ENCODE measurements at regions not wholly inside any gene's neighbourhood (a gene's known extent, or its start where the extent isn't known, plus 50 kb on each side); places are given as distances from the start of the nearest gene placed in this dataset. TPM values are rescaled to one million over a fixed set of nuclear protein-coding genes. Genes with fewer than 3 reads are reported as not detected.

DNA sequence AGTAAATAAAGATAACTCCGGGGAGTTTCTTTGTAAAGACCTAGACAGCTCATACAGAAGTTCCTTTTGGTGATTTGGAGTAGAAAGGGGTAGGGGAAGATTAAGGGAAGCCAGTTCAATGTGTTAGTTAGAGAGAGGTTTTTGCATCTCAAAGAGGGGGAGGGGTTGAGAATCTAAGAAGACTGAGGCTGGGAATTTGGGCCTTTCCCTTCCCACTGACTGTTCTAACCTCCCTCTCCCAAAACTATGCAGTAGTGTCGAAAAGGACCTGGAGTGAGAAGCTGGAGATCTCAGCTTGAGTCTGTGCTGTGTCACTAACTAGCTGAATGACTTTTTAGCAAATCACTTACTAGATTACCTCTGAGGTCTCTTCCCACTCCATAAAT lies 55.7 kb upstream of the CCDC160 start:
- no peaks in the 10 kb centered on the region for H3K4me1 ChIP-seq
- TF ChIP-seq, protein P1, sequence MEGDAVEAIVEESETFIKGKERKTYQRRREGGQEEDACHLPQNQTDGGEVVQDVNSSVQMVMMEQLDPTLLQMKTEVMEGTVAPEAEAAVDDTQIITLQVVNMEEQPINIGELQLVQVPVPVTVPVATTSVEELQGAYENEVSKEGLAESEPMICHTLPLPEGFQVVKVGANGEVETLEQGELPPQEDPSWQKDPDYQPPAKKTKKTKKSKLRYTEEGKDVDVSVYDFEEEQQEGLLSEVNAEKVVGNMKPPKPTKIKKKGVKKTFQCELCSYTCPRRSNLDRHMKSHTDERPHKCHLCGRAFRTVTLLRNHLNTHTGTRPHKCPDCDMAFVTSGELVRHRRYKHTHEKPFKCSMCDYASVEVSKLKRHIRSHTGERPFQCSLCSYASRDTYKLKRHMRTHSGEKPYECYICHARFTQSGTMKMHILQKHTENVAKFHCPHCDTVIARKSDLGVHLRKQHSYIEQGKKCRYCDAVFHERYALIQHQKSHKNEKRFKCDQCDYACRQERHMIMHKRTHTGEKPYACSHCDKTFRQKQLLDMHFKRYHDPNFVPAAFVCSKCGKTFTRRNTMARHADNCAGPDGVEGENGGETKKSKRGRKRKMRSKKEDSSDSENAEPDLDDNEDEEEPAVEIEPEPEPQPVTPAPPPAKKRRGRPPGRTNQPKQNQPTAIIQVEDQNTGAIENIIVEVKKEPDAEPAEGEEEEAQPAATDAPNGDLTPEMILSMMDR (IDR thresholded peaks at IDR 0.05), result no peak
- TF ChIP-seq POLR2A (IDR thresholded peaks at IDR 0.05), result no peak
- no peak overlapping the region for H3K4me3 ChIP-seq (replicated peaks in 1 of 3)
- 55 to 77% methylated on average over 2 of the region's 2 CpGs for WGBS, 2 donors
- intact Hi-C loops (cut with DNase I), result no loop called here
- no peak for DNase-seq
- no peaks in the 10 kb centered on the region for H3K9me3 ChIP-seq
- H3K27ac ChIP-seq, result no peak overlapping the region
- H3K36me3 ChIP-seq, result no peaks in the 10 kb centered on the region
- peaks cover 3% of the 10 kb centered on the region for H3K27me3 ChIP-seq

DNA sequence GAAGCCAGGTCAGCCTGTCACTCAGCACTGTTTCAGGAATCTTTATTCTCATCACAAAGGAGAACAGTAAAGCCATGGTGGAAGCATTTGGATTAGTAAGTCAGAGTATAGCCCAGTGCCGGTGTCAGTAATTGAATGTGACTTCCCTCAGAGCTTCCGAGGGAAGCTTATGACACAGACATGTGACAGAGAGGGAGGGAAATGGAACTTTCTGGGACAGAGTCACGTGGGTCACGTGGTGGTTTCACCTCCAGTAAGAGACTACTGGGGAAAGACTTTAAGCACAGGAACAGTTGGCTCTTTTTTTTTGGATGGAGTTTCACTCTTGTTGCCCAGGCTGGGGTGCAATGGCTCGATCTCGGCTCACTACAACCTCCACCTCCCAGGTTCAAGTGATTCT lies 53.3 kb upstream of the CCDC160 start:
- Histone ChIP-seq H3K4me3 (replicated peaks in 1 of 3) (no peak overlapping the region), H3K27me3 (peaks cover 3% of the 10 kb centered on the region), H3K9me3 (no peaks in the 10 kb centered on the region), H3K27ac (no peak overlapping the region), H3K36me3 (no peaks in the 10 kb centered on the region), H3K4me1 (no peaks in the 10 kb centered on the region)
- no peak for DNase-seq
- 71 to 85% methylated on average over 6 of the region's 6 CpGs for WGBS, 2 donors
- intact Hi-C loops (cut with DNase I), result no loop called here
- TF ChIP-seq, protein P1 (IDR thresholded peaks at IDR 0.05), result no peak
- TF ChIP-seq POLR2A (IDR thresholded peaks at IDR 0.05), result no peak

DNA sequence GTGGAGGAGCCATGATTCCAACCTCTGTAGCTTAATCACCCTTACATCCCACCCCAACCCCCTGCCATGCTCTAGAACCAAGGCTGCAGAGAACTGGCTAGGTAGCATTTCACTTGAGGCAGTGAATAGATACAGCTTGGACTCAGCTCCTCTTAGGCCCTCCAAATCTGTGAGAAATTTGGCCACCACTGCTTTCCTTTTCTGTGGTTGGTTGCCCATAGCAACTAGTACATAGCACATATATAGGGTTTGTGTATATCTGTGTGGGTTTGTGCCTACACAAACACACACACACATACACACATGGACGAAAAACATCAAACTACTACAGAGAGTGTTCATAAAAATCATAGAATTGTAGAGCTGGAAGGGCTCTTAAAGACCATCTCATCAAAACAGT lies 52.0 kb upstream of the CCDC160 start:
- no peak for TF ChIP-seq POLR2A (IDR thresholded peaks at IDR 0.05)
- TF ChIP-seq, protein P1 (IDR thresholded peaks at IDR 0.05), result no peak
- WGBS, 2 donors, result 85 to 92% methylated on average over 1 of the region's 1 CpG
- intact Hi-C loops (cut with DNase I), result no loop called here
- DNase-seq, result no peak
- H3K27ac ChIP-seq, result no peak overlapping the region
- no peak overlapping the region for H3K4me3 ChIP-seq (replicated peaks in 1 of 3)
- H3K9me3 ChIP-seq, result no peaks in the 10 kb centered on the region
- no peaks in the 10 kb centered on the region for H3K4me1 ChIP-seq
- H3K36me3 ChIP-seq, result no peaks in the 10 kb centered on the region
- peaks cover 3% of the 10 kb centered on the region for H3K27me3 ChIP-seq

DNA sequence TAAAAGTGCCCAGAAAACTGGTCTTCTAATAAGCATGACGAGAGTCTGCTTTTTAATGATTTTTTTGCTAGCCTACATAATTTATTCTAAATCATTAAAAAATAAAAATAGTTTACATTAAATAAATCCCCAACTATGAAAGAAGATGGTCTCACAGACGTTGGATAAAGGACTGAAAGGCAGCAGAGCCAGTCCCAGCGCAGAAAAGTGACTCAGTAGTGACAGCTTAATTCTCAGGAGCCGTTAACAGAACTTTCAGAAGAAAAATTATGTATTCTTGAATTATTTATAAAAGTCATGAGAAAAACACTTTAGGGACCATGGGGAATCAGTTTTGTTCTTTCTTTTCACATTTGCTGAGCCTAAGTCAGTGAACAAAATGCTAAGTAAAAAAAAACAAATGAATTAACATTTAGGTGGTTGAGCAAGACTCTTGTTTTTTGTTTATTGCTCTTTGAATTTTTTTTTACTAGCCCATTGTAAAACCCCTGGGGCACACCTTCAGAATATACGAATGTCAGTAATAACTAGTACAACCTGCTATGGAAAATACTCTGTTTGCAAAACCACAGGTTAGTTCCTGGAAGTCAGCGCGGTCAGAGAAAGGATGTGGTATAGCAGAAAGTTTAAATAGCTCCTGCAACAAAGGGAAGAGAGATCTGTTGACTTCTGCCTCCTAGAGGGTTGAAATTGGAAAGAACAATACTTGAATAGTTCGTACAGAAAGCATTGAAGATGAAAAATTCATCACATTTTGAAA lies 50.4 kb upstream of the CCDC160 start:
- TF ChIP-seq, protein P1 (IDR thresholded peaks at IDR 0.05), result no peak
- no peak for TF ChIP-seq POLR2A (IDR thresholded peaks at IDR 0.05)
- 46 to 49% methylated on average over 8 of the region's 8 CpGs for WGBS, 2 donors

More for the DNA sequence above, 50.4 kb upstream of the CCDC160 start:
- no peak overlapping the region for H3K27ac ChIP-seq
- DNase-seq, result peak in 1 of 2 donors; percentile 1
- no peaks in the 10 kb centered on the region for H3K36me3 ChIP-seq
- H3K9me3 ChIP-seq, result no peaks in the 10 kb centered on the region
- intact Hi-C loops (cut with DNase I), result no loop called here
- no peak overlapping the region for H3K4me3 ChIP-seq (replicated peaks in 1 of 3)
- no peaks in the 10 kb centered on the region for H3K27me3 ChIP-seq
- H3K4me1 ChIP-seq, result no peaks in the 10 kb centered on the region

MicroRNAs in the stretch of these regions (microRNA counts, 767-probe panel; counts per million panel counts)
- microRNA hsa-miR-106a-5p+hsa-miR-17-5p, result 3,617 to 6,502 counts per million in 2 donors
- 0 counts per million in 2 donors for microRNA hsa-miR-18b-5p
- 0 to 2,160 counts per million in 2 donors for microRNA hsa-miR-363-3p

Small RNAs in the stretch of these regions (small RNA-seq; reads per million reads assigned to genes)
- not detected for gene RF00019
- gene TIMM8BP2, result not detected

Measured in thyroid gland (tissue), 4 donors.